Fibroblast of pulmonary artery (primary cell): ENCODE measurements at regions not wholly inside any gene's neighbourhood (a gene's known extent, or its start where the extent isn't known, plus 50 kb on each side); places are given as distances from the start of the nearest gene placed in this dataset.

ENCODE experiments used
- DNase-seq: peaks from one replicate; pipeline ENCODE4 v3.0.0-alpha.2; 2010; ENCODE audit warnings: low read depth
- H3K4me3 ChIP-seq: replicated peaks from 2 replicates; pipeline ENCODE4 v1.5.1; 2011; ENCODE audit warnings: low read depth, mild to moderate bottlenecking, control low read depth, low read length, moderate library complexity
- CTCF ChIP-seq: IDR thresholded peaks from 2 replicates; pipeline ENCODE4 v1.5.1; 2011; ENCODE audit warnings: mild to moderate bottlenecking, control low read depth, low read length, inconsistent platforms; ENCODE audit errors: missing control alignments

- H3K4me3 ChIP-seq: no peak overlapping the region
- DNase-seq: no peak
- no peak for TF ChIP-seq CTCF
These were observed 51.9 kb upstream of the GNAT3 start for GRCh38 chr7:80563561-80564327.

- H3K4me3 ChIP-seq: no peak overlapping the region
- TF ChIP-seq CTCF: no peak
- no peak for DNase-seq
These were observed 53.7 kb upstream of the GNAT3 start for GRCh38 chr7:80565554-80565953.

- DNase-seq: no peak
- no peak overlapping the region for H3K4me3 ChIP-seq
- no peak for TF ChIP-seq CTCF
These were observed 56.8 kb upstream of the CD36 start for GRCh38 chr7:80581486-80582260.

- DNase-seq: peak; percentile 12
- H3K4me3 ChIP-seq: no peak overlapping the region
- no peak for TF ChIP-seq CTCF
These were observed 54.5 kb upstream of the CD36 start for GRCh38 chr7:80583901-80584300.

GRCh38 chr7:80584778-80585177, 53.7 kb upstream of the CD36 start:
- peak; percentile 91 for DNase-seq
- no peak for TF ChIP-seq CTCF
- no peak overlapping the region for H3K4me3 ChIP-seq

GRCh38 chr7:80587538-80587937, 50.9 kb upstream of the CD36 start:
- H3K4me3 ChIP-seq: no peak overlapping the region
- TF ChIP-seq CTCF: no peak
- DNase-seq: no peak

GRCh38 chr7:80588591-80588990, 49.9 kb upstream of the CD36 start:
- DNase-seq: peak; percentile 10

More at GRCh38 chr7:80588591-80588990, 49.9 kb upstream of the CD36 start:
- no peak for TF ChIP-seq CTCF
- no peak overlapping the region for H3K4me3 ChIP-seq
